ENCODE measurements at regions not wholly inside any gene's neighbourhood (a gene's known extent, or its start where the extent isn't known, plus 50 kb on each side); places are given as distances from the start of the nearest gene placed in this dataset.

GRCh38 chr6:14964556-14965270 lies 281.2 kb upstream of the JARID2 start:
- WGBS, 2 donors = 72 to 76% methylated on average over 11 of the region's 11 CpGs
- no peak for ATAC-seq

DNA sequence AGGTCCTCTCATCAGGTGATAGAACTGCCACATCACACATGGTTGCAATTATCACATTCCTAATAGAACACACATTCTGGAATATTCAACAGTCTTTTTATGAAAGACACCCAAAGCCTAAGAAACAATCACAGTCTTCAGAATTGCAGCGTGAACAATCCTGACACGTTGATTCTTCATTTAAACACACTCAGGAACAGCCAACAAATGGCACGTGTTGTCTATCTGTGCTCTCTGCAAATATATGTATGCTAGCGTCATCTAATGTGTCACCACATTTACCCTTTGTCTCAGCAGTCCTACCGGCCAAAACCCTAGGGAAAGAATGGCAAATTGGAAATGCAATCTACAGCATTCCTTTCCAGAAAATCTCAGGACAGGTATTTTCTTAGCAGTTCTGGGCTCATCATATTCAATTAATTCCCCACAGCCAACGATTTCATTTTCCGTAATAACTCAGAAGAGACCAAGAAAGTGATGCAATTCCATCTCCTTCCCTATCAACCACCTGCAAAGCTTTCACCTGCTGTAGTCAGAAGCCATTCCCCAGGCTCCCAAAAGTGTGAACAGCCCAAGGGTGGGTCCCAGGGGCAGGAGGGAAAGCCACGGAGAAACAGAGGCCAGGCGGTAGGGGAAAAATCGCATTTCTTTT lies 280.3 kb upstream of the JARID2 start:
- TF ChIP-seq POLR2A (IDR thresholded peaks at IDR 0.05) (no peak), CTCF (IDR thresholded peaks at IDR 0.05) (no peak)
- H3K4me3 ChIP-seq = no peak overlapping the region
- no peaks in the 10 kb centered on the region for H3K4me1 ChIP-seq
- H3K36me3 ChIP-seq (replicated peaks in 1 of 2; ENCODE audit: insufficient read depth in 1 of 2, low read depth in 2 of 2) = no peaks in the 10 kb centered on the region
- intact Hi-C loops (cut with DNase I) = no loop called here
- H3K27me3 ChIP-seq = no peaks in the 10 kb centered on the region
- 75 to 83% methylated on average over 10 of the region's 10 CpGs for WGBS, 2 donors
- ATAC-seq (no peak), DNase-seq (no peak)
- no peaks in the 10 kb centered on the region for H3K9me3 ChIP-seq
- no peak overlapping the region for H3K27ac ChIP-seq

More at GRCh38 chr6:14964556-14965270, 281.2 kb upstream of the JARID2 start:
- Histone ChIP-seq H3K4me1 (no peaks in the 10 kb centered on the region), H3K27ac (no peak overlapping the region), H3K9me3 (no peaks in the 10 kb centered on the region), H3K27me3 (no peaks in the 10 kb centered on the region), H3K4me3 (no peak overlapping the region), H3K36me3 (replicated peaks in 1 of 2; ENCODE audit: insufficient read depth in 1 of 2, low read depth in 2 of 2) (no peaks in the 10 kb centered on the region)
- intact Hi-C loops (cut with DNase I) = no loop called here
- TF ChIP-seq CTCF (IDR thresholded peaks at IDR 0.05) (no peak), POLR2A (IDR thresholded peaks at IDR 0.05) (no peak)
- peak in 2 of 4 donors; percentile 15 to 32 for DNase-seq

DNA sequence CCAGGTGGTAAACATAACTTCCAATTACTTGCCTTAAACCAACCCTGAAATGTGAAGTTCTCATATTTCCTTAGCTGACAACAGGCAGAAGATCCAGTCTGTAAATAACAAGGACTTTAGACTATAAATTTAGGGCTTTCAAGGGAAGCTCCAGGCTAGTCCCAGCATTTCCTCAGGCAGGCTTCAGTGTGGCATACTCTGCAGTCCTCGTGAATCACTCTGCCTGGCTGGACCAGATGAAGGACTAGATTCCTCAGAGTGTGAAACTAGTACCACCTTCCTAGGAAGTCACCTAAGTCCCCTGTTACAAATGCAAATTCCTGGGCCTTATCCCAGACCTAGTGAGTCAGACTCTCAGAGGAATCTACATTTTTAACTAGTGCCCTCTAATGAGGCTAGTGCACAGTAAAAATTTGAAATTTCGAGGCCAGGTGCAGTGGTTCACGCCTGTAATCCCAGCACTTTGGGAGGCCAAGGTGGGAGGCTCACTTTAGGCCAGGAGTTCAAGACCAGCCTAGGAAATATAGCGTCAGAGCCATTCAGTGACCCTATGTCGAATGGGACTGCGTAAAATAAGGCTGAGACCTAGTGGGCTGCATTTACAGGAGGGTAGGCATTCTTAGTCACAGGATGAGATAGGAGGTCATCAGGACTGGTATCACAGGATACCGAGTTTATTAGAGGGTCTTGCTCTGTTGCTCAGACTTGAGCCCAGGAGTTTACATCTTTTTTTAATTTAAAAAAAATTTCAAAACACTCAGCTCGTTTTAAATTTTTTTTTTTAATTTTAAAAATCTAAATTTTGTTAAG lies 279.6 kb upstream of the JARID2 start:
- Histone ChIP-seq H3K4me1 (no peaks in the 10 kb centered on the region), H3K27ac (no peak overlapping the region), H3K9me3 (no peaks in the 10 kb centered on the region), H3K4me3 (no peak overlapping the region), H3K36me3 (replicated peaks in 1 of 2; ENCODE audit: insufficient read depth in 1 of 2, low read depth in 2 of 2) (no peaks in the 10 kb centered on the region), H3K27me3 (no peaks in the 10 kb centered on the region)
- no peak for TF ChIP-seq POLR2A (IDR thresholded peaks at IDR 0.05)
- TF ChIP-seq CTCF (IDR thresholded peaks at IDR 0.05) = no peak
- DNase-seq (no peak), ATAC-seq (no peak)
- intact Hi-C loops (cut with DNase I) = no loop called here
- 79 to 80% methylated on average over 7 to 8 of the region's 8 CpGs for WGBS, 2 donors

- no peaks in the 10 kb centered on the region for H3K27me3 ChIP-seq
- TF ChIP-seq CTCF (IDR thresholded peaks at IDR 0.05) (no peak), POLR2A (IDR thresholded peaks at IDR 0.05) (no peak)
- no peak for ATAC-seq
- WGBS, 2 donors = 73 to 84% methylated on average over 5 of the region's 5 CpGs
- intact Hi-C loops (cut with DNase I) = no loop called here
- no peaks in the 10 kb centered on the region for H3K36me3 ChIP-seq (replicated peaks in 1 of 2; ENCODE audit: insufficient read depth in 1 of 2, low read depth in 2 of 2)
- no peaks in the 10 kb centered on the region for H3K4me1 ChIP-seq
- no peak overlapping the region for H3K27ac ChIP-seq
- H3K9me3 ChIP-seq = no peaks in the 10 kb centered on the region
- DNase-seq = no peak
- no peak overlapping the region for H3K4me3 ChIP-seq
Measured at GRCh38 chr6:14966906-14967711, 278.8 kb upstream of the JARID2 start.

All from body of pancreas (tissue), 4 donors.